Endothelial cell of umbilical vein (primary cell): ENCODE measurements at regions not wholly inside any gene's neighbourhood (a gene's known extent, or its start where the extent isn't known, plus 50 kb on each side); places are given as distances from the start of the nearest gene placed in this dataset.

Source experiments
- BruUV-seq: library from RNA; stranded (reverse); fragments of 400-500 nt; replicated peaks from 2 replicates; lab custom pipeline; 2021; lab: Mats Ljungman, UMichigan
- CTCF ChIA-PET: fragments of 300-600, 350-600 bp; sonication (Branson Sonifier 250); formaldehyde crosslinking; loops from one replicate; lab custom pipeline; 2021; ENCODE audit warnings: antibody characterized with exemption, inconsistent platforms; lab: Charles Lee
- POLR2A ChIA-PET: fragments of 300-600, 350-600 bp; sonication (Branson Sonifier 250); formaldehyde crosslinking; loops from one replicate; lab custom pipeline; 2021; ENCODE audit warnings: antibody characterized with exemption, inconsistent platforms; lab: Charles Lee
- DNase-seq: peaks from one replicate; pipeline ENCODE4 v3.0.0-alpha.2; 2011; ENCODE audit warnings: low read depth, low spot score
- FAIRE-seq: peaks from 2 replicates; lab custom pipeline; 2011; peaks lifted over from hg19 to GRCh38; lab: Jason Lieb, UNC
- H2AFZ ChIP-seq: 2 replicates; pipeline ENCODE4 v1.6.0; 2012; ENCODE audit warnings: low read depth, low read length, control low read depth, inconsistent platforms
- H3K27ac ChIP-seq: 2 replicates; pipeline ENCODE4 v1.5.1; 2011; ENCODE audit warnings: low read depth, mild to moderate bottlenecking, control low read depth, low read length, moderate library complexity; ENCODE audit not compliant: insufficient read depth
- H3K27me3 ChIP-seq, 2 experiments: 2 replicates each; pipeline versions ENCODE4 v1.6.0 to v1.6.1; 2011; ENCODE audit warnings: low read length in 2 of 2, mixed read lengths in 1 of 2; ENCODE audit not compliant: control insufficient read depth in 2 of 2, insufficient read depth in 2 of 2
- H3K36me3 ChIP-seq, 2 experiments: 2 replicates in 1 of 2; 3 replicates in 1 of 2; pipeline ENCODE4 v1.5.1; 2011; ENCODE audit warnings: low read length in 2 of 2, mild to moderate bottlenecking in 1 of 2, moderate library complexity in 1 of 2; ENCODE audit not compliant: control insufficient read depth in 2 of 2, insufficient read depth in 2 of 2; ENCODE audit errors: extremely low read depth in 1 of 2
- H3K4me1 ChIP-seq: 3 replicates; pipeline ENCODE4 v1.5.1; 2011; ENCODE audit warnings: mild to moderate bottlenecking, low read length; ENCODE audit not compliant: control insufficient read depth, insufficient read depth; ENCODE audit errors: extremely low read depth
- H3K4me2 ChIP-seq: 2 replicates; pipeline ENCODE4 v1.6.1; 2011; ENCODE audit warnings: low read length, control low read depth, mixed read lengths; ENCODE audit not compliant: insufficient read depth
- H3K4me3 ChIP-seq, 3 experiments: fragments of 200-600 bp in 1 of 3; sonication (generic), shearing (Covaris generic) in 1 of 3; replicated peaks in 1 of 3; 2 replicates each; pipeline ENCODE4 v1.5.1; 2011 to 2016; ENCODE audit warnings: control low read depth in 3 of 3, low read length in 3 of 3, mild to moderate bottlenecking in 2 of 3, inconsistent platforms in 1 of 3, low read depth in 1 of 3, moderate library complexity in 1 of 3; ENCODE audit not compliant: insufficient read depth in 1 of 3
- H3K79me2 ChIP-seq: 2 replicates; pipeline ENCODE4 v1.6.0; 2012; ENCODE audit warnings: low read length, inconsistent platforms; ENCODE audit not compliant: control insufficient read depth, insufficient read depth
- H3K9ac ChIP-seq: replicated peaks from 2 replicates; pipeline ENCODE3; 2011; ENCODE audit warnings: low read length, control low read depth; ENCODE audit not compliant: insufficient read depth; ENCODE audit errors: extremely low read depth
- H3K9me1 ChIP-seq: replicated peaks from 3 replicates; pipeline ENCODE4 v1.6.0; 2011; ENCODE audit warnings: mild to moderate bottlenecking, low read length; ENCODE audit not compliant: control insufficient read depth, insufficient read depth; ENCODE audit errors: extremely low read depth
- H3K9me3 ChIP-seq: replicated peaks from 2 replicates; pipeline ENCODE4 v1.5.1; 2012; ENCODE audit warnings: low read length, inconsistent platforms; ENCODE audit not compliant: control insufficient read depth, insufficient read depth
- H4K20me1 ChIP-seq: replicated peaks from 2 replicates; pipeline ENCODE3; 2011; ENCODE audit warnings: mild to moderate bottlenecking, low read length; ENCODE audit not compliant: control insufficient read depth, insufficient read depth; ENCODE audit errors: extremely low read depth
- CTCF ChIP-seq, 2 donors: IDR thresholded peaks; 1 replicate in 1 of 2; 2 replicates in 1 of 2; pipeline ENCODE4 v1.5.1; 2011; ENCODE audit warnings: low read length in 2 of 2, mild to moderate bottlenecking in 2 of 2, moderate library complexity in 2 of 2, control low read depth in 1 of 2, inconsistent platforms in 1 of 2, low read depth in 1 of 2; ENCODE audit not compliant: insufficient read depth in 1 of 2; ENCODE audit errors: extremely low read depth in 1 of 2
- EZH2 ChIP-seq: IDR thresholded peaks from 2 replicates; pipeline ENCODE4 v1.6.1; 2012; ENCODE audit warnings: borderline replicate concordance, low read depth, mild to moderate bottlenecking, moderate library complexity, low read length, inconsistent platforms; ENCODE audit not compliant: severe bottlenecking
- FOS ChIP-seq: IDR thresholded peaks from 2 replicates; pipeline ENCODE4 v1.6.1; 2011; ENCODE audit warnings: mild to moderate bottlenecking, low read length, moderate library complexity, borderline replicate concordance; ENCODE audit not compliant: insufficient read depth
- GATA2 ChIP-seq: IDR thresholded peaks from 2 replicates; pipeline ENCODE4 v1.7.0; 2011; ENCODE audit warnings: low read depth, mild to moderate bottlenecking, moderate library complexity, mixed read lengths, low read length; ENCODE audit not compliant: insufficient read length, insufficient read depth
- JUN ChIP-seq: IDR thresholded peaks from 2 replicates; pipeline ENCODE4 v1.6.1; 2011; ENCODE audit warnings: borderline replicate concordance, low read depth; ENCODE audit not compliant: insufficient read length, insufficient read depth
- MYC ChIP-seq: IDR thresholded peaks from one replicate; pipeline ENCODE4 v1.6.1; 2011; ENCODE audit warnings: mild to moderate bottlenecking, low read depth, low read length
- POLR2A ChIP-seq: IDR thresholded peaks from 2 replicates; pipeline ENCODE4 v1.6.1; 2012; ENCODE audit warnings: low read depth, mild to moderate bottlenecking, control low read depth, low read length
- dilution Hi-C: fragments of 300-500 bp; cut with MboI; formaldehyde crosslinking; loops from one replicate; pipeline ENCODE4 v1.15.0; 2019; ENCODE audit warnings: low sequenced_read_pairs; ENCODE audit not compliant: extremely low pct_ligation_motif_present
- intact Hi-C: fragments of 100-400 bp; cut with micrococcal nuclease; formaldehyde crosslinking; loops from one replicate; pipeline ENCODE4 v1.10.0; 2022
- TF ChIP-seq, protein P1 (sequence below): IDR thresholded peaks from 2 replicates; pipeline ENCODE4 v1.6.1; 2011; ENCODE audit not compliant: insufficient read depth, insufficient read length

- intact Hi-C loops (loop anchor here (10.0 kb wide), 1 partner anchor 313 kb away; no protein-coding TSS in a partner anchor), dilution Hi-C loops (no loop called here)
- Histone ChIP-seq H3K36me3 (no peaks in the 10 kb centered on the region), H2AFZ (no peak overlapping the region), H3K9ac (no peak overlapping the region), H3K4me2 (no peak overlapping the region), H3K9me1 (no peaks in the 10 kb centered on the region), H3K4me1 (no peaks in the 10 kb centered on the region), H3K27ac (no peak overlapping the region), H3K79me2 (no peaks in the 10 kb centered on the region), H3K27me3 (peaks cover 0 to 2% of the 10 kb centered on the region in 2 experiments), H4K20me1 (no peaks in the 10 kb centered on the region), H3K9me3 (no peaks in the 10 kb centered on the region), H3K4me3 (no peak overlapping the region)
- BruUV-seq, result no TSS peak
- ChIA-PET CTCF (interaction anchor here (0.7 to 1.8 kb wide), 3 partner anchors 9 to 481 kb away, joined by 3 to 5 read pairs (median 3); no protein-coding TSS in a partner anchor), POLR2A (no interaction called here)
- DNase-seq (no peak), FAIRE-seq (no peak)
- no peak for TF ChIP-seq JUN
- TF ChIP-seq, protein P1, sequence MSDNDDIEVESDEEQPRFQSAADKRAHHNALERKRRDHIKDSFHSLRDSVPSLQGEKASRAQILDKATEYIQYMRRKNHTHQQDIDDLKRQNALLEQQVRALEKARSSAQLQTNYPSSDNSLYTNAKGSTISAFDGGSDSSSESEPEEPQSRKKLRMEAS, result no peak
- no peak for TF ChIP-seq MYC
- TF ChIP-seq CTCF (IDR thresholded peaks at IDR 0.05; ENCODE audit: extremely low read depth in 1 of 2, insufficient read depth in 1 of 2, low read depth in 1 of 2, low read length in 2 of 2), result no peak
- TF ChIP-seq EZH2, result no peak
- no peak for TF ChIP-seq POLR2A
- TF ChIP-seq GATA2, result no peak
- TF ChIP-seq FOS, result no peak
These were observed 323.6 kb downstream of the UBE3D start for GRCh38 chr6:82741996-82742385.
